IMR-90 (cell line): ENCODE measurements at regions not wholly inside any gene's neighbourhood (a gene's known extent, or its start where the extent isn't known, plus 50 kb on each side); places are given as distances from the start of the nearest gene placed in this dataset.

Experiments
- ATAC-seq: fragments of 200-7000 bp; cut with Tn5 transposase; 2 replicates; pipeline ENCODE4 v1.9.1; 2020; ENCODE audit warnings: low read depth, mild to moderate bottlenecking, moderate library complexity
- BruUV-seq: library from RNA; stranded (reverse); fragments of 400-500 nt; replicated peaks from 2 replicates; lab custom pipeline; 2021; lab: Mats Ljungman, UMichigan
- CTCF ChIA-PET: fragments of 300-600 bp; formaldehyde crosslinking; extraction: SDS; loops from one replicate; lab custom pipeline; 2021; ENCODE audit warnings: antibody characterized with exemption; lab: Yijun Ruan, JAX
- POLR2A ChIA-PET: fragments of 300-600 bp; sonication (Branson Sonifier 250); formaldehyde crosslinking; loops from one replicate; lab custom pipeline; 2022; ENCODE audit warnings: antibody characterized with exemption; ENCODE audit not compliant: unreplicated experiment; lab: Charles Lee
- DNase-seq: peaks from one replicate; pipeline ENCODE4 v3.0.0; 2013
- H2AFZ ChIP-seq: replicated peaks from 2 replicates; pipeline ENCODE3; 2013; ENCODE audit warnings: low read length, mild to moderate bottlenecking; ENCODE audit not compliant: poor library complexity
- H2AK5ac ChIP-seq: 2 replicates; pipeline ENCODE4 v1.6.1; 2013; ENCODE audit warnings: low read depth, low read length, inconsistent platforms
- H2AK9ac ChIP-seq: replicated peaks from 2 replicates; pipeline ENCODE3; 2013; ENCODE audit warnings: mild to moderate bottlenecking, low read depth, low read length, moderate library complexity; ENCODE audit not compliant: poor library complexity
- H2BK120ac ChIP-seq: 2 replicates; pipeline ENCODE4 v1.6.1; 2013; ENCODE audit warnings: low read depth, low read length, inconsistent platforms
- H2BK15ac ChIP-seq: 3 replicates; pipeline ENCODE4 v1.6.1; 2013; ENCODE audit warnings: low read depth, low read length, inconsistent platforms
- H2BK20ac ChIP-seq: 2 replicates; pipeline ENCODE4 v1.6.1; 2013; ENCODE audit warnings: low read depth, mild to moderate bottlenecking, inconsistent platforms, low read length, moderate library complexity
- H2BK5ac ChIP-seq: 2 replicates; pipeline ENCODE4 v1.6.1; 2013; ENCODE audit warnings: mild to moderate bottlenecking, low read depth, low read length, inconsistent platforms; ENCODE audit not compliant: poor library complexity, severe bottlenecking
- H3K14ac ChIP-seq: replicated peaks from 2 replicates; pipeline ENCODE4 v1.6.1; 2013; ENCODE audit warnings: low read depth, low read length, inconsistent platforms
- H3K18ac ChIP-seq: 2 replicates; pipeline ENCODE4 v1.6.1; 2013; ENCODE audit warnings: low read depth, low read length, control low read depth
- H3K23ac ChIP-seq: 2 replicates; pipeline ENCODE4 v1.6.1; 2013; ENCODE audit warnings: low read depth, low read length, inconsistent platforms
- H3K27ac ChIP-seq: 2 replicates; pipeline ENCODE4 v1.5.1; 2013; ENCODE audit warnings: mild to moderate bottlenecking, control low read depth, low read length; ENCODE audit not compliant: insufficient read depth
- H3K27me3 ChIP-seq: 2 replicates; pipeline ENCODE4 v1.6.1; 2013; ENCODE audit warnings: low read length; ENCODE audit not compliant: control insufficient read depth, insufficient read depth
- H3K36me3 ChIP-seq: 2 replicates; pipeline ENCODE4 v1.6.1; 2013; ENCODE audit warnings: low read length, mixed read lengths; ENCODE audit not compliant: control insufficient read depth, insufficient read depth
- H3K4ac ChIP-seq: 2 replicates; pipeline ENCODE4 v1.6.1; 2013; ENCODE audit warnings: low read depth, low read length, inconsistent platforms
- H3K4me1 ChIP-seq: 2 replicates; pipeline ENCODE4 v1.6.1; 2013; ENCODE audit warnings: low read length, mixed read lengths; ENCODE audit not compliant: control insufficient read depth, insufficient read depth
- H3K4me2 ChIP-seq: 2 replicates; pipeline ENCODE4 v1.6.1; 2013; ENCODE audit warnings: low read depth, mild to moderate bottlenecking, control low read depth, low read length, moderate library complexity
- H3K4me3 ChIP-seq: 2 replicates; pipeline ENCODE4 v1.5.1; 2013; ENCODE audit warnings: low read depth, mild to moderate bottlenecking, control low read depth, low read length, moderate library complexity; ENCODE audit not compliant: insufficient read depth
- H3K56ac ChIP-seq: 2 replicates; pipeline ENCODE4 v1.6.1; 2013; ENCODE audit warnings: low read length, inconsistent platforms; ENCODE audit not compliant: insufficient read depth; ENCODE audit errors: extremely low read depth
- H3K79me1 ChIP-seq, 2 experiments: 2 replicates each; pipeline ENCODE4 v1.6.1; 2013; ENCODE audit warnings: low read length in 2 of 2, inconsistent platforms in 1 of 2, low read depth in 1 of 2
- H3K9ac ChIP-seq: 2 replicates; pipeline ENCODE4 v1.6.1; 2013; ENCODE audit warnings: low read depth, low read length, control low read depth
- H3K9me1 ChIP-seq: 2 replicates; pipeline ENCODE4 v1.6.1; 2013; ENCODE audit warnings: low read length, inconsistent platforms; ENCODE audit not compliant: insufficient read depth
- H3K9me3 ChIP-seq: 2 replicates; pipeline ENCODE4 v1.6.1; 2013; ENCODE audit warnings: low read length; ENCODE audit not compliant: control insufficient read depth, insufficient read depth
- H4K20me1 ChIP-seq: 2 replicates; pipeline ENCODE4 v1.6.1; 2013; ENCODE audit warnings: low read length, inconsistent platforms; ENCODE audit not compliant: insufficient read depth
- H4K5ac ChIP-seq: 2 replicates; pipeline ENCODE4 v1.6.1; 2013; ENCODE audit warnings: mild to moderate bottlenecking, low read depth, low read length, control low read depth
- H4K8ac ChIP-seq, 2 experiments: 2 replicates each; pipeline ENCODE4 v1.6.1; 2013; ENCODE audit warnings: low read depth in 2 of 2, low read length in 2 of 2, control low read depth in 1 of 2, inconsistent platforms in 1 of 2
- H4K91ac ChIP-seq: 2 replicates; pipeline ENCODE4 v1.6.1; 2013; ENCODE audit warnings: low read depth, low read length, inconsistent platforms; ENCODE audit not compliant: insufficient read depth
- BHLHE40 ChIP-seq: fragments of 150-350 bp; IDR thresholded peaks from 2 replicates; pipeline ENCODE4 v1.6.1; 2016; ENCODE audit warnings: mild to moderate bottlenecking, low read depth, low read length
- CEBPB ChIP-seq: IDR thresholded peaks from 2 replicates; pipeline ENCODE4 v1.6.1; 2012; ENCODE audit warnings: low read depth, low read length, improper control_type of control experiment
- ELK1 ChIP-seq: fragments of 150-350 bp; IDR thresholded peaks from 2 replicates; pipeline ENCODE4 v1.6.1; 2016; ENCODE audit warnings: low read depth, mild to moderate bottlenecking, low read length, moderate library complexity, borderline replicate concordance
- FOS ChIP-seq: fragments of 150-350 bp; IDR thresholded peaks from 2 replicates; pipeline ENCODE4 v1.6.1; 2016; ENCODE audit warnings: low read depth, low read length
- MAFK ChIP-seq: IDR thresholded peaks from 2 replicates; pipeline ENCODE4 v1.6.1; 2012; ENCODE audit warnings: low read depth, low read length, improper control_type of control experiment
- MXI1 ChIP-seq: IDR thresholded peaks from 2 replicates; pipeline ENCODE4 v1.6.1; 2012; ENCODE audit warnings: low read depth, mild to moderate bottlenecking, low read length, moderate library complexity, borderline replicate concordance
- NFE2L2 ChIP-seq: fragments of 150-350 bp; IDR thresholded peaks from 2 replicates; pipeline ENCODE4 v1.6.1; 2016; ENCODE audit warnings: low read depth, mild to moderate bottlenecking, low read length
- RCOR1 ChIP-seq: IDR thresholded peaks from 2 replicates; pipeline ENCODE4 v1.6.1; 2012; ENCODE audit warnings: mild to moderate bottlenecking, low read length, improper control_type of control experiment; ENCODE audit not compliant: insufficient replicate concordance
- RFX5 ChIP-seq: IDR thresholded peaks from 2 replicates; pipeline ENCODE4 v1.8.0; 2012; ENCODE audit warnings: low read depth, mild to moderate bottlenecking, low read length, moderate library complexity
- USF2 ChIP-seq: fragments of 150-350 bp; IDR thresholded peaks from 2 replicates; pipeline ENCODE4 v1.6.1; 2017; ENCODE audit warnings: mild to moderate bottlenecking, antibody characterized with exemption, low read length, low read depth
- dilution Hi-C: fragments of 300-500 bp; cut with HindIII; formaldehyde crosslinking; loops from one replicate; pipeline ENCODE4 v1.14.3; 2018; ENCODE audit warnings: low sequenced_read_pairs; ENCODE audit not compliant: unreplicated experiment
- in situ Hi-C: fragments of 300-500 bp; cut with MboI; formaldehyde crosslinking; loops from 3 replicates; pipeline ENCODE4 v1.14.3; 2019; ENCODE audit warnings: low sequenced_read_pairs, inconsistent platforms, mixed read lengths
- intact Hi-C: fragments of 100-400 bp; cut with micrococcal nuclease; formaldehyde crosslinking; loops from 2 replicates; pipeline ENCODE4 v1.10.0; 2022

- CTCF ChIA-PET, result no interaction called here
- Histone ChIP-seq H3K4ac (no peak overlapping the region), H3K36me3 (no peaks in the 10 kb centered on the region), H3K14ac (no peak overlapping the region), H2AK5ac (no peak overlapping the region), H3K4me1 (no peaks in the 10 kb centered on the region), H4K8ac (no peak overlapping the region), H3K9me3 (no peaks in the 10 kb centered on the region), H4K5ac (no peak overlapping the region), H2BK5ac (no peak overlapping the region), H2BK20ac (no peak overlapping the region), H4K91ac (no peak overlapping the region), H3K9ac (no peak overlapping the region), H2BK15ac (no peak overlapping the region), H3K27ac (no peak overlapping the region), H4K20me1 (no peaks in the 10 kb centered on the region), H3K9me1 (no peaks in the 10 kb centered on the region), H2BK120ac (no peak overlapping the region), H3K18ac (no peak overlapping the region), H2AFZ (no peak overlapping the region), H3K4me2 (no peak overlapping the region), H2AK9ac (no peak overlapping the region), H3K79me1 (no peaks in the 10 kb centered on the region), H3K23ac (no peak overlapping the region), H3K4me3 (no peak overlapping the region), H3K56ac (no peak overlapping the region), H3K27me3 (no peaks in the 10 kb centered on the region)
- ATAC-seq (no peak), DNase-seq (no peak)
- no TSS peak for BruUV-seq
- TF ChIP-seq MXI1 (no peak), FOS (no peak), BHLHE40 (no peak), RFX5 (no peak), ELK1 (no peak), CEBPB (no peak), RCOR1 (no peak), USF2 (no peak), NFE2L2 (no peak), MAFK (no peak)
- in situ Hi-C loops, result no loop called here
- POLR2A ChIA-PET, result no interaction called here
- intact Hi-C loops, result no loop called here
- dilution Hi-C loops, result no loop called here
Observed at GRCh38 chr5:167594061-167594435, 697.4 kb upstream of the WWC1 start.
